ENCODE measurements at regions not wholly inside any gene's neighbourhood (a gene's known extent, or its start where the extent isn't known, plus 50 kb on each side); places are given as distances from the start of the nearest gene placed in this dataset.

GRCh38 chr19:31604493-31605040 is 255.3 kb upstream of the TSHZ3 start:
- intact Hi-C loops (cut with DNase I; ENCODE audit: low total_unique reads) = no loop called here
- no peak overlapping the region for H3K4me3 ChIP-seq (ENCODE audit: low read depth, poor library complexity, severe bottlenecking)
- DNase-seq (ENCODE audit: low spot score in 2 of 2) = peak in 1 of 2 donors; percentile 17
- 74 to 79% methylated on average over 10 of the region's 10 CpGs for WGBS, 2 donors
- TF ChIP-seq POLR2A (IDR thresholded peaks at IDR 0.05) = no peak
- no peak for TF ChIP-seq CTCF (IDR thresholded peaks at IDR 0.05)

- no peak for TF ChIP-seq CTCF (IDR thresholded peaks at IDR 0.05)
- TF ChIP-seq POLR2A (IDR thresholded peaks at IDR 0.05) = no peak
- H3K4me3 ChIP-seq (ENCODE audit: low read depth, poor library complexity, severe bottlenecking) = no peak overlapping the region
- DNase-seq (ENCODE audit: low spot score in 2 of 2) = peak in 1 of 2 donors; percentile 4
- intact Hi-C loops (cut with DNase I; ENCODE audit: low total_unique reads) = no loop called here
- 81 to 83% methylated on average over 8 of the region's 8 CpGs for WGBS, 2 donors
These were observed 260.8 kb upstream of the TSHZ3 start for GRCh38 chr19:31610018-31610417.

- no peak overlapping the region for H3K4me3 ChIP-seq (ENCODE audit: low read depth, poor library complexity, severe bottlenecking)
- intact Hi-C loops (cut with DNase I; ENCODE audit: low total_unique reads) = no loop called here
- peak in 1 of 2 donors; percentile 4 for DNase-seq (ENCODE audit: low spot score in 2 of 2)
- 70 to 77% methylated on average over 3 of the region's 3 CpGs for WGBS, 2 donors
- TF ChIP-seq POLR2A (IDR thresholded peaks at IDR 0.05) (no peak), CTCF (IDR thresholded peaks at IDR 0.05) (no peak)
These were observed 262.0 kb upstream of the TSHZ3 start for GRCh38 chr19:31611046-31611877.

- WGBS, 2 donors = 78 to 79% methylated on average over 6 of the region's 6 CpGs
- no peak overlapping the region for H3K4me3 ChIP-seq (ENCODE audit: low read depth, poor library complexity, severe bottlenecking)
- TF ChIP-seq POLR2A (IDR thresholded peaks at IDR 0.05) (no peak), CTCF (IDR thresholded peaks at IDR 0.05) (no peak)
- intact Hi-C loops (cut with DNase I; ENCODE audit: low total_unique reads) = no loop called here
- DNase-seq (ENCODE audit: low spot score in 2 of 2) = no peak
These were observed 263.6 kb upstream of the TSHZ3 start for GRCh38 chr19:31612873-31613272.

- H3K4me3 ChIP-seq (ENCODE audit: low read depth, poor library complexity, severe bottlenecking) = no peak overlapping the region
- 78 to 86% methylated on average over 4 of the region's 4 CpGs for WGBS, 2 donors
- no peak for TF ChIP-seq CTCF (IDR thresholded peaks at IDR 0.05)
- no peak for TF ChIP-seq POLR2A (IDR thresholded peaks at IDR 0.05)
- intact Hi-C loops (cut with DNase I; ENCODE audit: low total_unique reads) = no loop called here
- DNase-seq (ENCODE audit: low spot score in 2 of 2) = no peak
These were observed 264.5 kb upstream of the TSHZ3 start for GRCh38 chr19:31613683-31614219.
